NCI-H1105 treated with DMSO at 0.1 percent for 48 hours (cell line): ENCODE measurements at regions not wholly inside any gene's neighbourhood (a gene's known extent, or its start where the extent isn't known, plus 50 kb on each side); places are given as distances from the start of the nearest gene placed in this dataset.

ENCODE experiments used
- DNase-seq: peaks from one replicate; lab custom pipeline; 2025; lab: John Stamatoyannopoulos, UW

GRCh38 chr12:113521708-113522107 lies 50.0 kb upstream of the LHX5 start:
- no peak for DNase-seq
